DOHH2 (cell line): ENCODE measurements at regions not wholly inside any gene's neighbourhood (a gene's known extent, or its start where the extent isn't known, plus 50 kb on each side); places are given as distances from the start of the nearest gene placed in this dataset.

ENCODE experiments used
- CTCF ChIP-seq: fragments of 200-600 bp; sonication (generic); IDR thresholded peaks from one replicate; pipeline ENCODE4 v1.5.1; 2014; ENCODE audit warnings: antibody characterized with exemption, mild to moderate bottlenecking, low read depth, low read length; ENCODE audit not compliant: poor library complexity, severe bottlenecking
- EZH2phosphoT487 ChIP-seq: fragments of 200-600 bp; sonication (generic); IDR thresholded peaks from 2 replicates; pipeline ENCODE4 v1.6.1; 2017; ENCODE audit warnings: borderline replicate concordance, mild to moderate bottlenecking, antibody characterized with exemption, low read length, moderate library complexity, mixed read lengths

- TF ChIP-seq CTCF, result no peak
- TF ChIP-seq EZH2phosphoT487, result no peak
Measured at GRCh38 chr2:239579524-239580198, 178.8 kb upstream of the HDAC4 start.
